Frontal cortex (tissue), 3 donors: ENCODE measurements at regions not wholly inside any gene's neighbourhood (a gene's known extent, or its start where the extent isn't known, plus 50 kb on each side); places are given as distances from the start of the nearest gene placed in this dataset.

Source experiments
- DNase-seq, 2 donors: peaks; one replicate each; pipeline ENCODE4 v3.0.0; 2012; ENCODE audit warnings: low spot score in 2 of 2
- FAIRE-seq: peaks from 2 replicates; lab custom pipeline; 2012; peaks lifted over from hg19 to GRCh38; lab: Jason Lieb, UNC
- donor health status: control.
- donor health status: control.
- donor health status: control.

DNA sequence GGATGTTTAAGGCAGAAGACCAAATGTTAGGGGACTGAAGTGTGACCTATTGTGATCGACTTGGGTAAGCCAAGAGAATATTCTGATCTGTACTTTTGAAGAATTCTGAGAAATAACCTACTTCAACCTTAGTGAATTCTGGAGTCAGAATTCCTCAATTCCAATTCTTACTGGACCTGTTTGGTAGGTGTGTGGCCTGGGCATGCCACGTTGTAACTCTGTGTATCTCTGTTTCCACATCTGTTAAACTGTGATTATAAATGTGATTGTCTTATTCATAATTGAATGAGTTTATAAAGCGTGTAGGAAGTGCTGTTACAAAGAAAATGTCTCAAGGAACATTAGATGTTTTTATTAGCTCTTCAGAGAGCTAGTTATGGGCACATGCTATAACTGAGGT is 64.5 kb downstream of the TUSC1 start:
- DNase-seq (no peak), FAIRE-seq (no peak)

GRCh38 chr9:25603106-25603505 is 75.1 kb downstream of the TUSC1 start:
- DNase-seq: no peak
- FAIRE-seq: no peak

GRCh38 chr9:25602400-25603044 is 75.7 kb downstream of the TUSC1 start:
- DNase-seq (no peak), FAIRE-seq (no peak)

DNA sequence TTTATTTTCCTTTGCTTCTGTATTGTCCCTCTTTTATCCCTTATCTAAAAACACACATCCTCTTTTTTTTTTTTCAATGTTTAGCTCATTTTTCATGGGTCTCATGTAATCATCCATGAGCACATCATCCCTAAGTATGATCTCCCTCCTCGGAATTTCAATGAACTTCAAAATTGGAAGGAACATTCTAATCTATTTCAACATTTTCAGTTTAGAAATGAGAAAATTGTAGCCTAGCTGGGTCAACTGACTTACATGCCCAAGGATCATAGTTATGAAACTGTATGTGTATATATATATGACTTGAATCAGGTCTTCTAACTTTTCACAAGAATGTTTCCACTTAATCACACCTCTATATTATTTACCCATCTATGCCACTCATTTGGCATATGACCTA is 77.7 kb downstream of the TUSC1 start:
- FAIRE-seq: no peak

DNA sequence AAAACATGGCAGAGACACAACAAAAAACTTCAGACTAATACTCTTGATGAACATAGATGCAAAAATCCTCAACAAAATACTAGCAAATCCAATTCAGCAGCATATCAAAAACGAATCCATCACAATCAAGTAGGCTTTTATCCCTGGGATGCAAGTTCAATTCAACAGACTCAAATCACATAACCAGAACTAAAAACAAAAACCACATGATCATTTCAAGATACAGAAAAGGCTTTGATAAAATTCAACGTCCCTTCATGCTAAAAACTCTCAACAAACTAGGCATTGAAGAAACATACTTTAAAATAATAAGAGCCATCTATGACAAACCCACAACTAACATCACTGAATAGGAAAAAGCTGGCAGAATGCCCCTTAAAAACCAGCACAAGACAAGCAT is 93.6 kb downstream of the TUSC1 start:
- no peak for DNase-seq
- no peak for FAIRE-seq

More for the DNA sequence above, 77.7 kb downstream of the TUSC1 start:
- no peak for DNase-seq

GRCh38 chr9:25573281-25573680 is 105.0 kb downstream of the TUSC1 start:
- no peak for FAIRE-seq
- no peak for DNase-seq

DNA sequence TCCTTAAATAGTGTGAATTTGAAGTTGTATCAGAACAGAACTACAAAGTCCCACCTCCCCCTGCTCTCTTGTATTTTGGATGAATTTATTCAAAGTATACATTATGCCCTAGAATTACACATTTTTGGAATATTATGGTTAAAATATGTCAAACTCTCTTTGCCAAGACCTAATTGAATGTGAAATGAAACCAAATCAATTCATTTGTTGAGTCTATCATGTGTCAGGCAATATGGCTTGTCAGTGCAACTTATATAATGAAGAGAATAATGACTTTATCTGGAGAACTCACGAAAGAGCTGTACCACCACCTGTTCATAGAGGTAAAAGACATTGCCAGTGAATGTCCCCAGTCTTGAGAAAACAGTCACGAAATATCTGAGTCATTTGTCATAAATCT is 106.8 kb downstream of the TUSC1 start:
- no peak for DNase-seq
- FAIRE-seq: no peak

DNA sequence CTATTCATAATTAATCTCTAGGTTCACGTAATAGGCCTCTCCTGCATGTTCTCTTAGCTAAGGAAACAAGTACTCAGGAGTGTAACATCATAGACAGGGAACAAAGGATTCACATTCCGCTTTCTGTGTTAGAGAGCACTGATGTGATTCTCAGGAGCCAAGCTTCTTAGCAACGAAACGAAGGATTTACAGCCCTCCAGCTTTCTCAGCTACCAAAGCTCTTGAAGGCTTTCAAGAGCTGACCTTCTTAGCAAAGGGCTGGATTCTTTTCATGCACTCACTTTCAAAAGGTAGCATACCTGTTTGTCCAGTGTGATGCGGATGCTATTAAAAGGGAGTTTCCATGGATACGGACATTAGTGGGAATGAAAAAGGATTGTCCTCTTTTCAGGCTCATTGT is 107.4 kb downstream of the TUSC1 start:
- DNase-seq: no peak
- no peak for FAIRE-seq

GRCh38 chr9:25562101-25562500 is 116.1 kb downstream of the TUSC1 start:
- DNase-seq (no peak), FAIRE-seq (no peak)

DNA sequence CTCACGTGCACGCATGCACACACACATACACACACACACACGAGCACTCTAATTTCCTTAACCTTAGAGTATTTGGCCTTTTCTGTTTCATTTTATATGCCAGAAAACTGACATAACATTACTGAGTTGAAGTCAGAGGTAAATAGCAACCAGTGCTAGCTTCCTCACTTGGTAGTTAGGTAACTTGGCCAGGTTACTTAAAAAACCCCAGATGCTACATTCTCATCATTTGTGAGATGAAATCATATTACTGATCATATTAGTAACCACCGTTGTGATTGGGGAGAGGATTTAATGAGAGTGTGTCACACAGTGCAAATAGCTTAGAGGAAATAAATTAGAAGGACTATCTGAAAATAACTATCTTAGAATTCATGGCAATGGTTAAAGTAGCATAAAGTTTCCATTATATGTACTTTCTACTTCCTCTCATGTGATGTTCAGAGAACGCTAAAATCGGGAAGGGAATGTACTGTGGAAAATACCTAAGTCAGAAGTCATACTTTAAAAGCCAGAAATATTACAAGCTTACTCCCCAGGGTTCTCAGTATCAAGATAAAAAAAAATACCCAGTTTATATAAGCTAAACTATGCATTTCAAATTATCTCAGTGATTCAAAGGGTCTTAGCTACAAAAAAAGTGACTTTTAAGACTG is 120.5 kb downstream of the TUSC1 start:
- DNase-seq (no peak), FAIRE-seq (no peak)

DNA sequence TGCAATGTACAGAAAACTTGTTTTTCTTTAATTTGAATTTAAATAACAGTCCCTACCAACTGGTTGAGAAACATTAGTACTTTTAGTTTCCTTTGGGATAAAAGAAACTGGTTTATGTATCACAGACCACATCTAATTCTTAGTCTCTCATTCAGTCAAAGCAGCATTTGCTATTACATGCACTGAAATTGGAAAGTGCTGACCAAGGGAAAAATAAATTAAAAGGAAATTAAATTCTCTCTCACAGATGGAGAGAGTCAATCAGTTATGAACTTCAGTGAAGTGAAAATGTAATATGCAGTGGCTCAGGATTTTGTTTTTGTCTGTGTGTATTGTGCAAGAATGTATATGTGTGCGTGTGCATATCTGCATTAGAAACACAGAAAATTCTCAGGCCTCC is 121.7 kb downstream of the TUSC1 start:
- FAIRE-seq: no peak

GRCh38 chr9:25548847-25549246 is 129.4 kb downstream of the TUSC1 start:
- DNase-seq: no peak
- no peak for FAIRE-seq

More for the DNA sequence above, 121.7 kb downstream of the TUSC1 start:
- no peak for DNase-seq

- DNase-seq: no peak
- FAIRE-seq: no peak
Observed at GRCh38 chr9:25543806-25544205, 134.4 kb downstream of the TUSC1 start.

DNA sequence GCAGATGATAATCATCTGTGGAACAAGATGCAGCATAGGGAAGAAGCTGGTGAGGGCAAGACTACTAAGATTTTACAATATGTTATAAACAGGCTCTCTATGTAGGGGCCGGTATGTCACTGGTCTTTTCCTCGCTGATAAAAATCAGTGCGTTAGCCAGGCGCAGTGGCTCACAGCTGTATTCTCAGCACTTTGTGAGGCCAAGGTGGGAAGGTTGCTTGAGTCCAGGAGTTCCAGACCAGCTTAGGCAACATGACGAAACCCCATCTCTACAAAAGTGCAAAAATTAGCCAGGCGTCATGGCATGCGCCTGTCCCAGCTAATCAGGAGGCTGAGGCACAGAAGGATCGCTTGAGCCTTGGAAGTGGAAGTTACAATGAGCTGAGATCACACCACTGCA is 135.9 kb downstream of the TUSC1 start:
- FAIRE-seq (no peak), DNase-seq (no peak)

DNA sequence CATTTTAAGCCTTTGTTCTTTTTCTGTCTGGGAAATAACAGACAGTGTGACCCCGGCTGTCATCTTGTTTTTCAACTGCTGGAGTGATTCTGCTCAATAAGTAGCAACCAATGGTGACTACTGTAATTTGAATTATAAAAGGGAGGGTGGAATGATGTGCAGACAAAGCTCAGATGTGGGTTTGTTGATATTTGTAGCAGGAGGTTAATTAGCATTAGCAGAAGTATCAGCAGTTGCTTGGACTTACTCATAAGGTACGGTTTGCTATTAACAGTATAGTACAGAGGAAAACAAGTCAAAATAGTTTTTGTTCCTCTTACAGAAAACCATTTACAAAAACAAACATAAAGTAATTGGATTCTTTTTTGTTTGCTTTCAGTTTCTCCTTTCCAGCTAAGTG is 140.4 kb downstream of the TUSC1 start:
- FAIRE-seq (no peak), DNase-seq (no peak)

DNA sequence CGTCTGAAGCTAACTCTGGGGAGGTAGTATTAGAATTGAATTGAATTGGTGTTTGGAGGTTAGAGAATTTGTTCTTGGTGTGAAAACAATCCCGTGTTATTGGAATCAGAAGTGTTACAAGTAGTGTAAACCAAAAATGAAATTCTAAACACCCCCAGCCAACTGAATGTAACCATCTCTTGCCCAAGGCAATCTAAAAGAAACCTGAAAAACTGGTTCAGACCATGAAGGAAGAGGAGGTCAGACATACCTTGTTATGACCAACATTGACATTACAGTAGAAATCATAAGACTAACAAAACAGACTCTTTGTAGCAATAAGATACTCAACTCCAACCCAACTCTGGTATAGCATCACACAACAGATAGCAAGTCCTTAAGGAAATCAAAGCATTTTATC is 159.0 kb downstream of the TUSC1 start:
- DNase-seq (no peak), FAIRE-seq (no peak)

DNA sequence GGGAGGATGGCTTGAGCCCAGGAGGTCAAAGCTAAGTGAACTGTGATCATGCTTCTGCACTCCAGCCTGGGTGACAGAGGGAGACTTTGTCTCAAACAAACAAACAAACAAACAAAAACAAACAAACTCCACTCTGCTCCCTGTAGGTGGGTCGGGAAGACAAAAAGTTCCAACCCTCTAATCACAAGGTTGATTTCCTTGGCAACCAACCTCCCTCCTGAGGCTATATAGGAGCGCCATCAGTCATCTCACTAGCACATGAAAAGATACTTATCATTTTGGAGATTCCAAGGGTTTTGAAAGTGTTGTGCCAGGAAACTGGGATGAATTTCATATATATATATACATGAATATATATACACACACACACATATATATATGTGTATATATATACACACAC is 160.5 kb downstream of the TUSC1 start:
- DNase-seq (no peak), FAIRE-seq (no peak)

- no peak for FAIRE-seq
- no peak for DNase-seq
Observed at GRCh38 chr9:25513509-25514033, 164.7 kb downstream of the TUSC1 start.

GRCh38 chr9:25505644-25506043 is 172.6 kb downstream of the TUSC1 start:
- no peak for FAIRE-seq
- DNase-seq: no peak

- FAIRE-seq: no peak
Observed at GRCh38 chr9:25481372-25481771, 196.9 kb downstream of the TUSC1 start.

DNA sequence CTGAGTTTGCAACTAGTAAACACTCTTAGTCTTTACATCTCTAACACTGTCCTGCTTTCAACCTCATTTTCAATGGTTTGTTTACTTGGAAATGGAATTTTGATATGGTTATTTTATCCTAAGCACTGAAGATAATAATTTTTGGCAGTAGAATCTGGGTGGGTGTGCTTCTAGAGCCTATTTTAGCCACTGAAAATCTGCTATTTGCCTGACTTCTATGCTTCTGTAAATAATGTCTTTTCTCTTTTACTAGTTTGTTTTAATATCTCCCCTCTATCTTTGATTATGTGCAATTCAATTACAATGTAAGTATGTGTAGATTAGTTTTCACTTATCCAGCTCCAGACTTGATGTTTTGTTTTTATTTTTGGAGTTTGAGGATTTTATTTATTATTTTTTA is 197.5 kb downstream of the TUSC1 start:
- no peak for DNase-seq
- no peak for FAIRE-seq

More at GRCh38 chr9:25481372-25481771, 196.9 kb downstream of the TUSC1 start:
- no peak for DNase-seq

GRCh38 chr9:25472681-25473080 is 205.6 kb downstream of the TUSC1 start:
- no peak for FAIRE-seq
- no peak for DNase-seq
